Caco-2 (cell line): ENCODE measurements at regions not wholly inside any gene's neighbourhood (a gene's known extent, or its start where the extent isn't known, plus 50 kb on each side); places are given as distances from the start of the nearest gene placed in this dataset.

Experiments
- BruUV-seq: library from RNA; stranded (reverse); fragments of 400-500 nt; replicated peaks from 2 replicates; lab custom pipeline; 2021; lab: Mats Ljungman, UMichigan
- CTCF ChIA-PET: fragments of 300-600 bp; sonication (Branson Sonifier 250); formaldehyde crosslinking; loops from one replicate; lab custom pipeline; 2022; ENCODE audit warnings: antibody characterized with exemption; lab: Charles Lee
- POLR2A ChIA-PET: fragments of 300-600 bp; sonication (Branson Sonifier 250); formaldehyde crosslinking; loops from one replicate; lab custom pipeline; 2022; ENCODE audit warnings: antibody characterized with exemption; lab: Charles Lee
- DNase-seq, 2 experiments: peaks; one replicate each; pipeline versions ENCODE4 v3.0.0 to v3.0.0-alpha.2; 2020 to 2022
- H3K27me3 ChIP-seq: replicated peaks from 2 replicates; pipeline ENCODE4 v1.6.0; 2011; ENCODE audit warnings: low read length; ENCODE audit not compliant: control insufficient read depth, insufficient read depth
- H3K36me3 ChIP-seq: 2 replicates; pipeline ENCODE4 v1.5.1; 2011; ENCODE audit warnings: low read length; ENCODE audit not compliant: control insufficient read depth, insufficient read depth
- H3K4me1 ChIP-seq: fragments of 250-450 bp; sonication (Bioruptor Pico); 2 replicates; pipeline ENCODE4 v1.5.1; 2020; ENCODE audit warnings: mild to moderate bottlenecking
- H3K4me3 ChIP-seq: 2 replicates; pipeline ENCODE4 v1.5.1; 2011; ENCODE audit warnings: low read depth, mild to moderate bottlenecking, control low read depth, low read length
- H3K9me3 ChIP-seq: fragments of 250-450 bp; sonication (Bioruptor Pico); 2 replicates; pipeline ENCODE4 v1.5.1; 2020; ENCODE audit warnings: mild to moderate bottlenecking, moderate library complexity
- H3K27ac Mint-ChIP-seq: one replicate; pipeline ENCODE4 v1.8.0; 2022; ENCODE audit warnings: mixed read lengths; ENCODE audit not compliant: unreplicated experiment
- H3K27me3 Mint-ChIP-seq: one replicate; pipeline ENCODE4 v1.8.0; 2022; ENCODE audit warnings: mixed read lengths; ENCODE audit not compliant: insufficient read depth, unreplicated experiment
- H3K36me3 Mint-ChIP-seq: one replicate; pipeline ENCODE4 v1.8.0; 2022; ENCODE audit warnings: mild to moderate bottlenecking, mixed read lengths; ENCODE audit not compliant: insufficient read depth, unreplicated experiment
- H3K4me1 Mint-ChIP-seq: one replicate; pipeline ENCODE4 v1.8.0; 2022; ENCODE audit warnings: low read depth, mixed read lengths; ENCODE audit not compliant: unreplicated experiment
- H3K4me3 Mint-ChIP-seq: one replicate; pipeline ENCODE4 v1.8.0; 2022; ENCODE audit warnings: mild to moderate bottlenecking, moderate library complexity, mixed read lengths; ENCODE audit not compliant: unreplicated experiment
- H3K9me3 Mint-ChIP-seq: one replicate; pipeline ENCODE4 v1.8.0; 2022; ENCODE audit warnings: mixed read lengths; ENCODE audit not compliant: unreplicated experiment
- CTCF ChIP-seq, 2 experiments: fragments of 200-600 bp in 1 of 2; IDR thresholded peaks; 1 replicate in 1 of 2; 2 replicates in 1 of 2; pipeline versions ENCODE4 v1.5.1 to v1.8.0; 2011 to 2022; ENCODE audit warnings: antibody characterized with exemption in 1 of 2, control low read depth in 1 of 2, inconsistent platforms in 1 of 2, low read depth in 1 of 2, low read length in 1 of 2, mild to moderate bottlenecking in 1 of 2, moderate library complexity in 1 of 2; ENCODE audit not compliant: insufficient read depth in 1 of 2, severe bottlenecking in 1 of 2, unreplicated experiment in 1 of 2
- intact Hi-C: fragments of 100-400 bp; cut with micrococcal nuclease; formaldehyde crosslinking; loops from one replicate; pipeline ENCODE4 v1.10.0; 2022; ENCODE audit not compliant: unreplicated experiment

DNA sequence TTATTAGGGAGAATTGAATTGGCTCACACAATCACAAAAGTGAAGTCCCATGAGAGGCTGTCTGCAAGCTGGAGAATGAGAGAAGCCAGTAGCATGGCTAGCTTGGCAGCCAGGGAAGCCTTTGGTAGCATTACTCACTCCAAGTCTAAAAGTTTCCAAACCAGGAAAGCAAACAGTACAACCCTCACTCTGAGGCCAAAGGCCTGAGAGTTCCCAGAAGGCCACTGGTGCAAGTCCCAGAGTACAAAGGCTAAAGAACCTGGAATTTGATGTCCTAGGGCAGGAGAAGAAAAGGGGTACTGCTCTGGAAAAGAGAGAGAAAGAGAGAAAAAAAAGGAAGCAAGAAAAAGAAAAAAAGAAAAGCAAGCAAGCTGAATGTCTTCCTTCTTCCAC, 318.2 kb downstream of the RND3 start:
- Mint-ChIP-seq H3K27ac (no peak overlapping the region), H3K36me3 (no peaks in the 10 kb centered on the region), H3K4me1 (peaks cover 18% of the 10 kb centered on the region), H3K27me3 (no peaks in the 10 kb centered on the region), H3K4me3 (no peak overlapping the region), H3K9me3 (peaks cover 10% of the 10 kb centered on the region)
- Histone ChIP-seq H3K27me3 (no peaks in the 10 kb centered on the region), H3K36me3 (no peaks in the 10 kb centered on the region), H3K9me3 (peaks cover 5% of the 10 kb centered on the region; the same call in 1 of the 2 replicates), H3K4me1 (peaks cover 16% of the 10 kb centered on the region), H3K4me3 (no peak overlapping the region)
- BruUV-seq, result no TSS peak
- DNase-seq, result no peak
- POLR2A ChIA-PET, result no interaction called here
- intact Hi-C loops, result no loop called here
- no peak for TF ChIP-seq CTCF (IDR thresholded peaks at IDR 0.05; ENCODE audit: insufficient read depth in 1 of 2, low read depth in 1 of 2, low read length in 1 of 2, severe bottlenecking in 1 of 2, unreplicated experiment in 1 of 2)
- CTCF ChIA-PET, result no interaction called here

GRCh38 chr2:150168595-150169236, 318.8 kb downstream of the RND3 start:
- intact Hi-C loops, result no loop called here
- Histone ChIP-seq H3K4me3 (no peak overlapping the region), H3K36me3 (no peaks in the 10 kb centered on the region), H3K9me3 (peaks cover 5% of the 10 kb centered on the region; the same call in 1 of the 2 replicates), H3K27me3 (no peaks in the 10 kb centered on the region), H3K4me1 (peaks cover 16% of the 10 kb centered on the region)
- Mint-ChIP-seq H3K27ac (no peak overlapping the region), H3K4me3 (no peak overlapping the region), H3K27me3 (no peaks in the 10 kb centered on the region), H3K36me3 (no peaks in the 10 kb centered on the region), H3K9me3 (peaks cover 10% of the 10 kb centered on the region), H3K4me1 (peaks cover 18% of the 10 kb centered on the region)
- TF ChIP-seq CTCF (IDR thresholded peaks at IDR 0.05; ENCODE audit: insufficient read depth in 1 of 2, low read depth in 1 of 2, low read length in 1 of 2, severe bottlenecking in 1 of 2, unreplicated experiment in 1 of 2), result no peak
- CTCF ChIA-PET, result no interaction called here
- DNase-seq, result no peak
- POLR2A ChIA-PET, result no interaction called here
- BruUV-seq, result no TSS peak

DNA sequence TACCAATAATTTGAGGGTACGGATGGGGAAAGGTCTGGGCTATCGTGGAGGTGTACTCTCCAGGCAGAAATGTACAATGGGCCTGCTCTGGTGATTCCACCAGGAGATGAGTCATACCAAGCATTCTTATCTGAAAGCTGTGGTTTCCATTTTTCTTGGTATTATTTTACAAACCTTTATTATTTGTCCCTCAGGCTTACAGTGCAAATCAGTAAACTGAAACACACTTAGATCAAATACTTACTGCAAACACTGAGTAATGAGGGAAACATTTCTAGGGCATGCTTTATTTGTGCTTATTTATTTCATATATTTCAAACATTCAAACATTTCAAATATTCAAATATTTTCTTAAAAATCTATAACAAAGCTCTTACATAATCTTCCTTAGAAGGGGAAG, 319.8 kb downstream of the RND3 start:
- intact Hi-C loops, result no loop called here
- no peak for DNase-seq
- peaks cover 5% of the 10 kb centered on the region; the same call in 1 of the 2 replicates for H3K9me3 ChIP-seq
- no peaks in the 10 kb centered on the region for H3K36me3 ChIP-seq
- H3K4me1 Mint-ChIP-seq, result peaks cover 15% of the 10 kb centered on the region
- no TSS peak for BruUV-seq
- ChIA-PET POLR2A (no interaction called here), CTCF (no interaction called here)
- no peak overlapping the region for H3K27ac Mint-ChIP-seq
- H3K27me3 ChIP-seq, result no peaks in the 10 kb centered on the region
- H3K9me3 Mint-ChIP-seq, result peaks cover 10% of the 10 kb centered on the region
- H3K4me3 Mint-ChIP-seq, result no peak overlapping the region
- H3K4me1 ChIP-seq, result peaks cover 16% of the 10 kb centered on the region
- TF ChIP-seq CTCF (IDR thresholded peaks at IDR 0.05; ENCODE audit: insufficient read depth in 1 of 2, low read depth in 1 of 2, low read length in 1 of 2, severe bottlenecking in 1 of 2, unreplicated experiment in 1 of 2), result no peak
- H3K4me3 ChIP-seq, result no peak overlapping the region
- H3K27me3 Mint-ChIP-seq, result no peaks in the 10 kb centered on the region
- no peaks in the 10 kb centered on the region for H3K36me3 Mint-ChIP-seq
